ENCODE measurements at regions not wholly inside any gene's neighbourhood (a gene's known extent, or its start where the extent isn't known, plus 50 kb on each side); places are given as distances from the start of the nearest gene placed in this dataset.

GRCh38 chr17:63247706-63248105, 198.4 kb downstream of the CYB561 start:
- TF ChIP-seq CTCF (conservative IDR thresholded peaks at IDR 0.05; ENCODE audit: low read depth in 2 of 2), result no peak
- TF ChIP-seq REST (IDR thresholded peaks at IDR 0.05; ENCODE audit: unreplicated experiment), result no peak
- TF ChIP-seq POLR2AphosphoS5 (IDR thresholded peaks at IDR 0.05; ENCODE audit: low read depth), result no peak
- TF ChIP-seq EZH2 (IDR thresholded peaks at IDR 0.05; ENCODE audit: low read depth, unreplicated experiment), result no peak
- TF ChIP-seq CREB1 (CRISPR knock-in tag; IDR thresholded peaks at IDR 0.05; ENCODE audit: low read depth), result no peak
- TF ChIP-seq EZH2phosphoT487 (IDR thresholded peaks at IDR 0.05; ENCODE audit: unreplicated experiment), result no peak
- no peak for TF ChIP-seq JUNB (IDR thresholded peaks at IDR 0.05; ENCODE audit: unreplicated experiment)
- TF ChIP-seq ETS1 (IDR thresholded peaks at IDR 0.05), result no peak
- no peak for TF ChIP-seq NANOG (IDR thresholded peaks at IDR 0.05; ENCODE audit: borderline replicate concordance)
- no peak for TF ChIP-seq ZNF331 (CRISPR knock-in tag; IDR thresholded peaks at IDR 0.05; ENCODE audit: low read depth)
